Stimulated activated CD4-positive, alpha-beta T cell treated with anti-CD3 and anti-CD28 coated beads, Interleukin-4, amount 100 ng/mL, for 1 hour (primary cell): ENCODE measurements at regions not wholly inside any gene's neighbourhood (a gene's known extent, or its start where the extent isn't known, plus 50 kb on each side); places are given as distances from the start of the nearest gene placed in this dataset.
A peak's percentile ranks its signal among the peaks of the same experiment; 100 is the strongest.
"Not testable (repeated sequence)": the region's sequence is repeated elsewhere in the genome, so short reads cannot be mapped to it uniquely, and the experiment has no call there.

Source experiments
- DNase-seq: peaks from one replicate; pipeline ENCODE4 v3.0.0-alpha.2; 2020

DNA sequence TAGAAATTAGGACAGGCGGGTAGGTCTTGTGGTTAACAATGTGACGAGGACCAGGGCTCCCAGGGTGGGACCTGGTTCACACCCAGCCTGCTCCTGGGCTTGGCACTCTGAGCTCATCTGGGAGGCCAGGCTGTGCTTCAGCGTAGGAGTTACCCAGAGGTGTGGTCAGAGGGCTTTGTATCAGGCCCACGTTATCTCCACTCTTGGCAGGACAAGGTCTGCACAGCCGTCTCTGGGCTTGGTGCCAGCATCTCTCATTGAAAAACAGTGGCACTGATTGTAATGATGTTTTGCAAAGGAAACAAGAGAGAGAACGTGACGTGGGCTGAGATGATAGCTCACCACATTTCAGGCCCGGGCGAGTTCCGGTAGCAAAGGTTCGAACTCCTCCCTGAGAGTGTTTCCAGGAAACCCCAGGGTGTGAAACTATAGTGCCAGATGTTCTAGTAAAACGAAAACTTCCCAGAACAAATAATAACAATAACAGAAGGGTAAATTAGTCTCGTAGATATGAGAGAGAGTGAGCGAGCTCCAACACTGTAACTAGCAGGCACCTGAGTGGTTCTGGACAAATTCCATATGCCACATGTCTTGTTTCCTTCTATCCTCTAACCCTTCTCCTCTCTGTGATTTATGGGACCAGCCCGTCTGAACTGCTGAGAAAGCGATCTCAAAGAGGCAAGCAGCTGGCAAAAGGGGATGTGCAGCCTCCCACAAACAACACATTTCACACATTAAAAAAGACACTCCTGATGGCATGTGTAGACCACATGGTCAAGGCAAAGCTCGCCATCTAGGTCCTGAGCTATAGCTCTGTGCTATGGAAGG lies 227.3 kb downstream of the KTN1 start:
- DNase-seq = peak; percentile 42

- DNase-seq = no peak
Measured at GRCh38 chr14:55807881-55808379, 227.9 kb downstream of the KTN1 start.

GRCh38 chr14:55813630-55814029 lies 233.6 kb downstream of the KTN1 start:
- DNase-seq = no peak

- no peak for DNase-seq
Measured at GRCh38 chr14:55814064-55814463, 234.1 kb downstream of the KTN1 start.

- no peak for DNase-seq
Measured at GRCh38 chr14:55814873-55815272, 234.9 kb downstream of the KTN1 start.

DNA sequence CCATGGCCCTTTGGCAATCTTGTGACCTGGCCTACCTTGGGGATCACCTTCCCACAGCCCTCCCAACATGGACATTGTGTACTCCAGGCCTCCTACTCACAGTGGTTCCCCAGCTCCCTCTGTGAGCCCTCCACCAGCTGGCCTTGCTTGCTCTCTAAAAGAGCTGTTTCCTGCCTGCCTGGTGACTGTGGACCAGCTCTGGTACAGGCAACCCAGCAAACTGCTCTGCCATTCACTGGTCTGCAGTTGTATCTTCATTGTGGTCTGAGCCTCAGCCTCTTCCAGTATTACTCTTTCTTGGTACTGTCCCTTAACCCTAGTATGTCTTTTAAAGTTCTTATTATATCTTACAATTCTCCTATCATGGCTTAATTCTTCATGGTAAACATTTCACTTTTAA lies 236.2 kb downstream of the KTN1 start:
- DNase-seq = no peak

DNA sequence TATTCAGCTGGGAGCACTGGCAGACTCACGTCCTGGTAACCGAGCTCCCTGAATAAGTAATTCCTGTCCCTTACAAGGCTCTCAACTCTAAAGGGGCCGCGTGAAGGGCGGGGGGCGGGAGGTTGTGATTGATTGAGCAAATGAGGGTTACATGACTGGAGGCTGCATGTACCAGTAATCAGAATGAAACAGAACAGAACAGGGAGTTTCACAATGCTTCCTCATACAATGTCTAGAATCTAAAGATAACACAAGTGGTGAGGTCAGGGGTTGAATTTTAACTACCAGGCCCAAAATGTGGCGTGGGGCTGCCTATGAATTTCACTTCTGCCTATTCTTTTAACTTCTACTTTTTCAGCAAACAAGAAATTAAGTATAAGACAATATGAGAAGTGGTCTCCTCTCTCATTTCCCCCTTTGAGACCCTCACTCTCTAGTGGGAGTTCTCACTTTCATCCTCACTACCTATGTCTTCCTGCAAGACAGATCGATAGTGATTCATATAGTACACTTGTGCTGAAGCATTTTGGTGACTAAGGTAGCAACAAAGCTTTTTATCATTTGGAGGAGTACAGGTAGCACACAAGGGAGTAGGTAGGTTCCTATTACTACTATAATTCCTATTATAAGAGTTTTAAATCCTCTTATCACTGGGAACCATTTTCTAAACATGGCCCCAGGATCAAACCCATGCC lies 239.8 kb downstream of the KTN1 start:
- DNase-seq = no peak

DNA sequence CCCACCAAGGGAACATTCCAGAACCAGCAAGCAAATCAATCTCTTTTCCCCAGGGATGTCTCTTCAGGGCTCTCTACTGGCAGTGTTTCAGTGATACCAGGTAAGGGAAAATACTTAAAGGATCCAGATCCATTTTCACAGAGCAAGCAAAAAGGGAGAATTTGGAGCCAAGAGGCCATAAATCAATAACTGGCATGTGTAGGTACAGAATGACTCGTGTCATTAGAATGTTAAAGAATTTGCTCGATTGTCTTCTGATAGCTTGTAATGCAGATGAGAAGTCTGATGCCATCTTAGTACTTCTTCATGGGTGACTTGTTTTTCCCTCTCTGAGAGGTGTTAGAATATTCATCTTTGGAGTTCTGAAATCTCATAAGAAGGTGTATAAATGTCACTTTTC lies 242.9 kb downstream of the KTN1 start:
- DNase-seq = no peak

DNA sequence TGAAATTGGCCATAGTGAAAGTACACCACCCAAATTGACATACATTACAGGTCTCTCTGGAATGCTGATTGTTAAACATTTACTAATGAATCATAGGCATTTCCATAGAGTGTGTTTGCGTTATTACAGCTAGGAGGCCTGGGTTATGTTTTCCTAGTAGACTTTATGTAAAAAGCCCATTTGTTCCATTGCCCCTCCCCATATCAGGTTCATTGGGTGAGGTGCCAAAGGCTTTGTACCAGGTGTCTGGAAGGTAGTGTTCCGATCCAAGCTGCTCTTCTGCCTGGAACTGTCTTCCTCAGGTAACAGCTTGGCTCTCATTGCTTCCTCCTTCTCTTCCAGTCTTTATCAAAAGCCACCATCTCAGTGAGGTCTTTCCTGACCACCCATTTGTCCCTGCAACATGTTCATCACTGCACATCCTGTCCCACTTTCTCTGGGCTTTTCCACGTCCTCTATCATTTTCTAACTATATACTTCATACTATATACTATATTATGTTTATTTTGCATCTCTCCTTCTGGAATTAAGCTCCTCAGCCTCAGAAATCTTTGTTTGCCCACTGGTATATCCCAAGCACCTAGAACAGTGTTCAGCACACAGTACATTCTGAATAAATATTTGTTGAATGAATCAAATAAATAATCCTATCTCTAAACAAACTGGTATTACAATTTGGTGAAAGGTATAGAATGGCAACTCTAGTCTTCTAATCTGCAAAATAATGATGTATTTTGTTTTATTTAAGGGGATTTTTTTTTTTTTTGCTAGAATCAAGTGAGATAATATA lies 252.3 kb downstream of the KTN1 start:
- DNase-seq = no peak

- no peak for DNase-seq
Measured at GRCh38 chr14:55832974-55833373, 253.0 kb downstream of the KTN1 start.

DNA sequence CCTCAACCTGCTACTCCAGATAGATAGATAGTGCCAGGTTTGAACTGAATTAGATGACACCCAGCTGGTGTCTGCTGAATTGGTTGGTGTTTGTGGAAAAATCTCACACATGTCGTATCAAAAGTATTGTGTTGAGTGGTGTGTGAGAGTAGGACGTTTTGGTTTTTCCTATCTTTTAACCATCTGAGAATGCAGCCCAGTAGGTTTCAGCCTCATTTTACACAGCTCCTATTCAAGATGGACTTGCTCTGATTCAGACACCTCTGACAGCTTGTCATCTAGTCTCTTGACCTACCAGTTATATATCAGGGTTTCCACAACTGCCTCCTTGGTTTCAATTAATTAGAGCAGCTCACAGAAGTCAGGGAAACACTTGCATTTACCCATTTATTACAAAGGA lies 254.4 kb downstream of the KTN1 start:
- DNase-seq = no peak

GRCh38 chr14:55835985-55836384 lies 256.0 kb downstream of the KTN1 start:
- DNase-seq = no peak

DNA sequence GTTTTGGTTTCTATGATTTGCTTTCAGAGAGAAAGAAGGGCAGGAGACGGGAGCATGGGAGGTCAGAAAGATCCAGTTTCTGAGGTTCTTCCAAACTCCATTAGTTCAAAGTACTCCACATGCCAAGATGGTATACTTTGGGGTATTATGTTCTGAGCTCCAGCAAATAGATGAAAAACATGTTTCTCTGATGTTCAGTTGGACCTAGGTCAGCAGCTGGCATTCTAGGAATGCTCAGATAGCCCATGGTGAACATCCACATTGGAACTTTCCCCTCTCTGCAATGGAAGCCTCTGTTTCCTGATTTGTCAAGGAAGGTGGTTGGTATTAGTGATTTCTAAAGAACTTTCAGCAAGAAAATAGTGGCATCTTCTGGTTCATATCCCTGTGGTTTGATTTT lies 257.5 kb downstream of the KTN1 start:
- no peak for DNase-seq

- no peak for DNase-seq
Measured at GRCh38 chr14:55838529-55839052, 258.6 kb downstream of the KTN1 start.

DNA sequence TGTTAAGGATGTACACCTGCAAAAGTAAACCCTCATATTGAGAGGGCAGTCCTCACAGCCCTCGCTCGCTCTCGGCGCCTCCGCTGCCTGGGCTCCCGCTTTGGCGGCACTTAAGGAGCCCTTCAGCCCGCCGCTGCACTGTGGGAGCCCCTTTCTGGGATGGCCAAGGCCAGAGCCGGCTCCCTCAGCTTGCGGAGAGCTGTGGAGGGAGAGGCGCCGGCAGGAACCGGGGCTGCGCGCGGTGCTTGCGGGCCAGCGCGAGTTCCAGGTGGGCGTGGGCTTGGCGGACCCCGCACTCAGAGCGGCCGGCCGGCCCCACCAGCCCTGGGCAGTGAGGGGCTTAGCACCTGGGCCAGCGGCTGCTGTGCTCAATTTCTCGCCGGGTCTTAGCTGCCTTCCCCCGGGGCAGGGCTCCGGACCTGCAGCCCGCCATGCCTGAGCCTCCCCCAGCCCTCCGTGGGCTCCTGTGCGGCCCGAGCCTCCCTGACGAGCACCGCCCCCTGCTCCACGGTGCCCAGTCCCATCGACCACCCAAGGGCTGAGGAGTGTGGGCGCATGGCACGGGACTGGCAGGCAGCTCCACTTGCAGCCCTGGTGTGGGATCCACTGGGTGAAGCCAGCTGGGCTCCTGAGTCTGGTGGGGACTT lies 259.4 kb downstream of the KTN1 start:
- not testable (repeated sequence) for DNase-seq

DNA sequence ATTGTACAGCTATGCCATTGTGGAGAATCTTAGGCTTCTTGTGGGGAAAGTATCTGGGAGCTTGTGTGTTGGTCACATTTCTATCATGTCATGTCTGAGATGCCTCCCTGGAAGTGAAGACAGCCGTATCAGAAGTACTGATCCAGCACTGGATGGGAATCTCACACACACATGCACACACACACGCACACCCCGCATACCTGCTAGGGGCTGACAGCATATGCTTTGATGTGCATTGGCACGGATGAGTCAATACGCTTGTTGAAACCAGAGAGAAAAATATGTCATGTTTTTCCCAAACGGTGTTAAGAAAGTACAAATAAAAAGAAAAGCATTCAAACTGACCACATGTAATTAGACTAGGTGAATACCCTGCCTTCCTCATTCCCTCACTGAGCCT lies 260.8 kb downstream of the KTN1 start:
- no peak for DNase-seq

DNA sequence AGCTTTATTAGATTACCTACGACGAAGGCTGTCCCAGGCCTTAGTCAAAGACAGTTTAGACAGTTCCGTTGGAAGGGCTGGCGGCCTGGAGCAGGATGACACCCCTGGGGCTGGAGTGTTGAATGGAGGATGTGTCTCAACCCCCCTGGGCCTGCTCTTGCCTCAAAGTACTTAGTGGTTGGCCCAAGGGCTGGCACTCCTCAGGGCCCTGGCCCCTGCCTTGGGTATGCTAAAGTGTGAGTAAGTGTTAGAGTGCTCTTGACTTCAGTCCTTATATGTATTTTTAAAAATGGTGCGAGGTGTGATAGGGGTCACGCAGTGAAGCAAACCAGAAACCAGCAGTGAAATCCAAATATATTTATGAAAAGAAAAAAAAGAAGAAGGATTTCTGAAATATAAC lies 261.6 kb downstream of the KTN1 start:
- DNase-seq = no peak

- no peak for DNase-seq
Measured at GRCh38 chr14:55843718-55844403, 263.9 kb downstream of the KTN1 start.

GRCh38 chr14:55845963-55846825 lies 266.2 kb downstream of the KTN1 start:
- no peak for DNase-seq

DNA sequence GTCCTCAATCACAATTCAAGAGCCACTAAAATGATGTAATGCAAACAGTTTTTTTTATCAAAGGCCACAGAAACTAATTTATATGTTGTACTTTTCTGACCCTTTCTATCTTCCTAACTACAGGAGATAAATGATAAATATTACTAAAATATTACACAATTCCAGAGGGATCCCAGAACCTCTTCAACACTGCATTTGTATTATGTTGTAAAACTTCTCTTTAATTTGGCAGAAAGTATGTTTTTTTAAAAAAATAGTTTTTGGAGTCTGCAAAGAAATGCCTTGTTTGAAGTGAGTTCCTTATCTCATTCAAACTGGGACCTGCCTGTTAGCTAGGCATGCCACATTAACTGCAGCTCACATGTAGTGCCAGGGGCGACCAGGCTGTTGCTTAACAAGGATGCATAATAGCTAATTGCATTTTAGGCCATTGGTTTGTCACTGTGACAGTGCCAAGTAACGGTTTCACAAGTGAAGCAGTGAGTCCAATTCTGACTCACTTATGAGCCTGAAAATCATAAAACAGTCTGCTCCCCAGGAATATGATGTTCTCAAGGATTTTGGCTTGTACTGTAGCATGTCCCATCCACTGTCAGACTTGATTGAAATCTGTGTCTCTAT lies 266.9 kb downstream of the KTN1 start:
- DNase-seq = no peak

DNA sequence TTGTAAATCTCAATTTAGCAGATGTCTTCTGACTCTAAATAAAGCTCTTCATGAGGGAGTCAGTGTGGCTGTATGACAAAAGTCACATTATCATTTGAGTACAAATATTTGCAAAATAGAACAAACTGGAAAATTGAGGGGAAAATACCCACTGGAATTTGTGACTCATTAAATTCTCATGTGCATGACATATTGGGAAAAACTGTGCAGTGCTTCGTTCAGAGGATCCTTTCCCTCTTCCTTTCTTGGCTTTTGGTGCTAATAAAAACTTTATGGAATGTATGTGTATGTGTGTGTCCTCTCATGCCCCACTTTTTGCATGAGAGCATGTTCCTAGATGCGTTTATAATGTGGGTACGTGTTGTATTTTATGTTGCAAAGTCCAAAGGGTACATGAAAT lies 267.8 kb downstream of the KTN1 start:
- no peak for DNase-seq
